Central memory CD8-positive, alpha-beta T cell (primary cell): ENCODE measurements at regions not wholly inside any gene's neighbourhood (a gene's known extent, or its start where the extent isn't known, plus 50 kb on each side); places are given as distances from the start of the nearest gene placed in this dataset.

Experiments used
- ATAC-seq: fragments of 150-1000 bp; cut with Tn5 transposase; replicated peaks from 2 replicates; pipeline ENCODE4 v1.10.0; 2022; ENCODE audit warnings: mild to moderate bottlenecking, moderate FRiP score, moderate number of reproducible peaks; ENCODE audit not compliant: poor library complexity, severe bottlenecking; ENCODE audit errors: extremely low read depth
- DNase-seq, 2 donors: peaks; one replicate each; pipeline ENCODE4 v3.0.0; 2021; ENCODE audit warnings: low spot score in 2 of 2
- H3K27ac Mint-ChIP-seq: one replicate; pipeline ENCODE4 v1.8.0; 2022; ENCODE audit warnings: low read depth, mild to moderate bottlenecking, moderate library complexity, mixed read lengths
- H3K27me3 Mint-ChIP-seq: one replicate; pipeline ENCODE4 v1.8.0; 2022; ENCODE audit warnings: mixed read lengths
- H3K36me3 Mint-ChIP-seq: one replicate; pipeline ENCODE4 v1.8.0; 2022; ENCODE audit warnings: mild to moderate bottlenecking, moderate library complexity, mixed read lengths; ENCODE audit not compliant: insufficient read depth
- H3K4me1 Mint-ChIP-seq: one replicate; pipeline ENCODE4 v1.8.0; 2022; ENCODE audit warnings: mixed read lengths
- H3K4me3 Mint-ChIP-seq: one replicate; pipeline ENCODE4 v1.8.0; 2022; ENCODE audit warnings: mild to moderate bottlenecking, moderate library complexity, mixed read lengths
- H3K9me3 Mint-ChIP-seq: one replicate; pipeline ENCODE4 v1.8.0; 2022; ENCODE audit warnings: mixed read lengths

- Mint-ChIP-seq H3K27ac (no peak overlapping the region), H3K4me1 (no peaks in the 10 kb centered on the region), H3K27me3 (peaks cover 86% of the 10 kb centered on the region), H3K9me3 (peaks cover 13% of the 10 kb centered on the region), H3K36me3 (peaks cover 2% of the 10 kb centered on the region), H3K4me3 (no peak overlapping the region)
- no peak for DNase-seq
- ATAC-seq = no peak
Measured at GRCh38 chr16:86355531-86355930, 154.8 kb upstream of the FOXF1 start.

GRCh38 chr16:86355951-86356350 lies 154.4 kb upstream of the FOXF1 start:
- no peak for ATAC-seq
- H3K9me3 Mint-ChIP-seq = peaks cover 13% of the 10 kb centered on the region

GRCh38 chr16:86356804-86357203 lies 153.5 kb upstream of the FOXF1 start:
- DNase-seq (no peak), ATAC-seq (no peak)
- Mint-ChIP-seq H3K9me3 (peaks cover 13% of the 10 kb centered on the region), H3K27me3 (peaks cover 79% of the 10 kb centered on the region), H3K4me3 (no peak overlapping the region), H3K4me1 (no peaks in the 10 kb centered on the region), H3K27ac (no peak overlapping the region), H3K36me3 (no peaks in the 10 kb centered on the region)

More at GRCh38 chr16:86355951-86356350, 154.4 kb upstream of the FOXF1 start:
- Mint-ChIP-seq H3K36me3 (peaks cover 2% of the 10 kb centered on the region), H3K4me1 (no peaks in the 10 kb centered on the region), H3K27ac (no peak overlapping the region), H3K4me3 (no peak overlapping the region), H3K27me3 (peaks cover 82% of the 10 kb centered on the region)
- DNase-seq = no peak

GRCh38 chr16:86357303-86357702 lies 153.0 kb upstream of the FOXF1 start:
- Mint-ChIP-seq H3K4me3 (no peak overlapping the region), H3K27ac (no peak overlapping the region), H3K27me3 (peaks cover 79% of the 10 kb centered on the region)

DNA sequence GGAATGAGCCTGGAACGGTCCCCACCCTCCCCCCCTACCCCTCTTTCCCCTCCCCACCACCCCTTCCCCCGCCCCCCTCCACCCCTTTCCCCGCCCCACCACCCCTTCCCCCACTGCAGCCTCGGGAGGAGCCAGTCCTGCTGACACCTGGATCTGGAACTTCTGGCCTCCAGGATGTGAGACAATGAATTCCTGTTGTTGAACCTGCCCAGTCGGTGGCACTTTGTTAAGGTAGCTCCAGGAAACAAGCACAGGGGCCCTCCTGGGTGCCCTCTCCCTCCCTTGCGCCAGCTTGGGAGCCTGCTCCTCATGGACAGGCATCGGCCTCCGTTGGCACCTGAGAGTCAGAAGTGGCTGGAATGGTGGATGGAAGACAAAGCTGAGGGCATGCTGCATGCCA lies 152.4 kb upstream of the FOXF1 start:
- H3K27ac Mint-ChIP-seq = no peak overlapping the region
- H3K36me3 Mint-ChIP-seq = no peaks in the 10 kb centered on the region
- DNase-seq (no peak), ATAC-seq (no peak)
- H3K4me1 Mint-ChIP-seq = no peaks in the 10 kb centered on the region
- H3K27me3 Mint-ChIP-seq = peaks cover 80% of the 10 kb centered on the region
- peaks cover 13% of the 10 kb centered on the region for H3K9me3 Mint-ChIP-seq
- H3K4me3 Mint-ChIP-seq = no peak overlapping the region

More at GRCh38 chr16:86357303-86357702, 153.0 kb upstream of the FOXF1 start:
- no peak for ATAC-seq
- no peak for DNase-seq
- Mint-ChIP-seq H3K4me1 (no peaks in the 10 kb centered on the region), H3K9me3 (peaks cover 13% of the 10 kb centered on the region), H3K36me3 (no peaks in the 10 kb centered on the region)

DNA sequence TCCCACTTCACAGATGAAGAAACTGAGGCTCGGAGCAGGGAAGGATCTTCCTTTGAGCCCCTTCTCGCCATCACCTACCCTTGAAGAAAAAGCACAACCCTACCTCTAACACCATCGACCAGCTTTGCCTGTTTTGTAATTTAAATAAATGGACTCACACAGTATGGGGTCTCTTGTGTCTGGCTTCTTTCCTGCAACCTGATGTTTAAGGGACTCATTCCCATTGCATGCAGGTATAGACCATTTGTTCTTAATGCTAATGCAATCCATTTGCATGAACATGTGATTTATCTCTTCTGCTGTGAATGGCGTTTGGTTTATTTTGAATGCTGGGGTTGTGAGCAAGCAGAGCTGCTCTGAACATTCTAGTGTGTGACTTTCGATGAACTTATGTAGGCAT lies 150.8 kb upstream of the FOXF1 start:
- DNase-seq = no peak
- no peak overlapping the region for H3K27ac Mint-ChIP-seq
- no peaks in the 10 kb centered on the region for H3K36me3 Mint-ChIP-seq
- peaks cover 13% of the 10 kb centered on the region for H3K9me3 Mint-ChIP-seq
- H3K4me3 Mint-ChIP-seq = no peak overlapping the region
- H3K4me1 Mint-ChIP-seq = no peaks in the 10 kb centered on the region
- no peak for ATAC-seq
- H3K27me3 Mint-ChIP-seq = peaks cover 75% of the 10 kb centered on the region

GRCh38 chr16:86362155-86362849 lies 148.0 kb upstream of the FOXF1 start:
- Mint-ChIP-seq H3K27me3 (peaks cover 61% of the 10 kb centered on the region), H3K36me3 (no peaks in the 10 kb centered on the region), H3K9me3 (no peaks in the 10 kb centered on the region), H3K27ac (no peak overlapping the region), H3K4me3 (no peak overlapping the region), H3K4me1 (no peaks in the 10 kb centered on the region)
- no peak for DNase-seq
- ATAC-seq = no peak

GRCh38 chr16:86363057-86363490 lies 147.3 kb upstream of the FOXF1 start:
- Mint-ChIP-seq H3K36me3 (no peaks in the 10 kb centered on the region), H3K27me3 (peaks cover 53% of the 10 kb centered on the region), H3K9me3 (no peaks in the 10 kb centered on the region), H3K27ac (no peak overlapping the region), H3K4me1 (no peaks in the 10 kb centered on the region), H3K4me3 (no peak overlapping the region)
- ATAC-seq = no peak
- DNase-seq = no peak

GRCh38 chr16:86363836-86364618 lies 146.3 kb upstream of the FOXF1 start:
- H3K9me3 Mint-ChIP-seq = no peaks in the 10 kb centered on the region

DNA sequence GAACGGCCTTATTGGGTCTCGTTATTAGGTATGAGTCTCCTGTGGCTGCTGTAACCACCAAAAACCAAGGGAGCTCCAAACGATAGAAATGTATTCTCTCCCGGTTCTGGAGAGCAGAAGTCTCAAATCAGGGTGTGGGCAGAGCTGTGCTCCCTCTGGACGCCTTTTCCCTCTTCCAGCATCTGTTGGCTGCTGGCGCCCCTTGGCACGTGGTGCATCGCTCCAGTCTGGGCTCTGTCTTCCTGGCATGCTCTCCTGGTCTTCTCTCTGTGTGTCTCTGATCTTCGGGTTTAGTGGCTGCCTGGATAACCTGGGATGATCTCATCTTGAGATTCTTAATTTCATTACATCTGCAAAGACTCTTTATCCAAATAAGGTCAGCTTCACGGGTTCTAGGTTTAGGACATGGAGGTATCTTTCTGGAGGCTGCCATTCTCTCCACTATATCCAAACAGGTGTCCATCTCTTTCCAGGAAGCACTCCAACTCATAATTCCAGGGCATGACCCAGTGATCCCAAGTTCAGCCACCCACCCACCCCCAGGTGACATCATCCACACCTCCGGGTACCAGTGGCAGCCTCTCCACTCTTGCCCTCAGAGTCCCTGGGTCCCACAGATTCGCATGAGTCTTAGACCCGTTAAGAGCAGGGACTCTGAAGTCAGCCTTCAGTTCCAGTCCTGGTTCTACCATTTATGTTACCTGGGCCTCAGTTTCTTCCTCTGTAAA lies 145.5 kb upstream of the FOXF1 start:
- no peaks in the 10 kb centered on the region for H3K36me3 Mint-ChIP-seq

More at GRCh38 chr16:86363836-86364618, 146.3 kb upstream of the FOXF1 start:
- no peaks in the 10 kb centered on the region for H3K4me1 Mint-ChIP-seq
- peaks cover 43% of the 10 kb centered on the region for H3K27me3 Mint-ChIP-seq
- no peak overlapping the region for H3K4me3 Mint-ChIP-seq
- DNase-seq (no peak), ATAC-seq (no peak)
- H3K27ac Mint-ChIP-seq = no peak overlapping the region
- no peaks in the 10 kb centered on the region for H3K36me3 Mint-ChIP-seq

DNA sequence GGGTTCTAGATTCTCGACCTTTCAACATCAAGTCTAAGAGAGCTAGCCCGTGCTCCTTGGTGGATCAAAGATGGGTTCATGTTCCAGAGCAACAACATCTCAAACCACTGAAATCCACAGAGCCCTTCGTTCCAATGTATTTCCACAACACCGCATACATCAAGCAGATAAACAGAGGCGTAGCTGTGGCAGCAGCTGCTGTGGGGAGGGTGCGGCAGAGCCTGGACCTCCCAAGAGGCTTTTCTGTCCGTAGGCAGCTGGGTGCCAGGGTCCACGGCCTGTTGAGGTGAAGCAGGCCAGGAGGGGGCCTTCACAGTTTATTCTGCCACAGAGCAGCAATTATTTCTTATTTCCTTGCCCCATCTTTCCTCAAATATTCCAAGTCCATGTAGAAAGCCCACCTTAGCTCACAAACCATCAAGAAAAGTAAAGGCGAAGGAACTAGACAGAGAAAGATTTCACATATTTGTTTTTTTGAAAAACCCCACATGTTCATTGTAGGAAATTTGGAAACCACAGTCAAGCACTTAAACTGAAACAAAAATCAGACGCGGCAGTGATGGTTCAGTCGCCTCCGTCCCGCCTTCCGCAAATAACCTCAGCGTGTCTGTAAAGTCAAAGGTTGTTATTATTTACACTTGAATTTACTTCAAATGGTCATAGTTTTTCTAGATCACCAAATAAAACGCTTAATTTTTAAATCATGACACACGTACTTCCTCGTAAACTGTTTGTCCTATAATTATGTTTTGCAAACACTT lies 144.6 kb upstream of the FOXF1 start:
- Mint-ChIP-seq H3K9me3 (no peaks in the 10 kb centered on the region), H3K36me3 (no peaks in the 10 kb centered on the region), H3K4me3 (no peak overlapping the region), H3K27ac (no peak overlapping the region), H3K27me3 (peaks cover 44% of the 10 kb centered on the region), H3K4me1 (no peaks in the 10 kb centered on the region)
- no peak for DNase-seq
- ATAC-seq = no peak

More for the DNA sequence above, 145.5 kb upstream of the FOXF1 start:
- Mint-ChIP-seq H3K4me3 (no peak overlapping the region), H3K27ac (no peak overlapping the region), H3K4me1 (no peaks in the 10 kb centered on the region), H3K9me3 (no peaks in the 10 kb centered on the region), H3K27me3 (peaks cover 37% of the 10 kb centered on the region)
- ATAC-seq (no peak), DNase-seq (no peak)

- Mint-ChIP-seq H3K36me3 (no peaks in the 10 kb centered on the region), H3K27ac (no peak overlapping the region), H3K4me1 (no peaks in the 10 kb centered on the region), H3K9me3 (no peaks in the 10 kb centered on the region), H3K27me3 (peaks cover 49% of the 10 kb centered on the region), H3K4me3 (no peak overlapping the region)
- ATAC-seq (no peak), DNase-seq (no peak)
Measured at GRCh38 chr16:86366481-86366880, 143.8 kb upstream of the FOXF1 start.
